PFSK-1 (cell line): ENCODE measurements at regions not wholly inside any gene's neighbourhood (a gene's known extent, or its start where the extent isn't known, plus 50 kb on each side); places are given as distances from the start of the nearest gene placed in this dataset.

ENCODE experiments used
- FOXP2 ChIP-seq: optimal IDR thresholded peaks from 2 replicates; pipeline ENCODE3; 2011; ENCODE audit warnings: borderline replicate concordance, control low read depth, inconsistent platforms; ENCODE audit not compliant: insufficient read depth; ENCODE audit errors: extremely low read length, extremely low read depth
- POLR2AphosphoS5 ChIP-seq: IDR thresholded peaks from 2 replicates; pipeline ENCODE4 v1.6.1; 2012; ENCODE audit warnings: low read depth, mild to moderate bottlenecking, control low read depth, low read length, moderate library complexity
- TAF1 ChIP-seq: IDR thresholded peaks from 2 replicates; pipeline ENCODE4 v1.6.1; 2012; ENCODE audit warnings: low read length, control low read depth, borderline replicate concordance; ENCODE audit not compliant: insufficient read depth

DNA sequence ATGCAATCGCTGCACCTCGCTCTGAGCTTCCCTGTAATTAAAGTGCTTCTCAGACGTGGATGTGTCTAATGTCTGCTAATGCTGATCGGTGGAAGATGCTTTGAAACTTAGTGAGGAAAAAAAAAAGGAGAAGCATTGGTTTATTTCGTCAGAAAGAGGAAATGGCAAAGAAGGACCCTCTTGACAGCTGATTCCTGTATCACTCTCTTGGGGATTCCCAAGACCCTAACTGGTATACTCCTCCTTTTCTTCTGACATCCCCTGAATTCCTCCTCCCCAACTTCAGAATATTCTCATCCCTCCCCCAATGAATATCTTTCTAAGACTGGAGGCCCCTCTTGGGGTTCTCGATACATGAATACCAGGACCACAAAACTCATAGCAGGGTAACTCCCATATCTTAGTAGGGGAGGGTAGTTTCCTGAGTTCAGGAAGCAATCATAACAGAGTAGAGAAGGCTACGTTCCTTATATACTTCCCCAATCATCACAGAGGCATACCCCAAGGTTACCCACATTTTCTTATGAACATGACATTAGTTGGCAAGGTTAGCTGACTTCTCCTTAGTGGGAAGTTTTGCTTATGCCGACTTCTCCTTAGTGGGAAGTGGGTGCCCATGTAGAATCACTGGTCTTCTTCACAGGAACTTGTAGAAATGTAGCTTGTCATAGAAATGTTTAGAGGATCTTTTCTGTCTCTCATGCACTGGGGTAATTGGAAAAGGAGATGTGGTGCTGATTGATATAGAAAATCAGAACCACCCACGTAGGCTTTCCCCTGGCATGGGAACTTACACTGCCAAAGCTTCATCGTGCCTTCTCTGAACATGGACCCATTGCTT lies 63.8 kb upstream of the ATXN1 start:
- TF ChIP-seq POLR2AphosphoS5: no peak
- TF ChIP-seq FOXP2: no peak
- TF ChIP-seq TAF1: no peak
